Esophagus squamous epithelium (tissue), 4 donors: ENCODE measurements at regions not wholly inside any gene's neighbourhood (a gene's known extent, or its start where the extent isn't known, plus 50 kb on each side); places are given as distances from the start of the nearest gene placed in this dataset.

Experiments used
- POLR2A ChIP-seq, 4 donors: fragments of 450-650 bp; IDR thresholded peaks; one replicate each; pipeline ENCODE4 v1.6.1; 2017; ENCODE audit warnings: antibody characterized with exemption in 4 of 4, mild to moderate bottlenecking in 4 of 4, moderate library complexity in 3 of 4
- TF ChIP-seq, protein P1 (sequence below), 6 experiments: fragments of 450-650 bp in 4 of 6; fragments of 200-600 bp in 2 of 6; sonication (generic) in 2 of 6; IDR thresholded peaks; one replicate each; pipeline ENCODE4 v1.5.1; 2016 to 2019; ENCODE audit warnings: antibody characterized with exemption in 6 of 6, mild to moderate bottlenecking in 4 of 6, moderate library complexity in 4 of 6

DNA sequence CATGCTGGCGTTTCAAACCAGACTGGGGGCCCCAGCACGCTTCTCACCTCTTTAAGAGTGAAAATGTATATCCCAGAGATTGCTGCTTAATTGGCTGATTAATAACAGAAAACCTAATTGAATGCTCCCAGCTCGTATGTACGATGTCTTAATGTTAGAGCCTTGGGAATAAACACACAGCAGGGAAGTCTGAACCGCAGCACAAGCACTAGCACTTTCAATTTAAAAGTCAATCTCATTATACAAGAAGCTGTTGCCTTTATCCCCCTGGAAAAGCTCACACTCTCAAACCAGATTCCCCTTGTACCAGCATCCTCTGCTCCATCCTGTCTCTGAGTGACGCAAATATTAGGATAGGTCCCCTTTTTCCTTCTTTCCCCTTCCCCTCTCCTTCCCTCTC is 449.1 kb downstream of the MN1 start:
- TF ChIP-seq POLR2A (IDR thresholded peaks at IDR 0.05) = no peak
- TF ChIP-seq, protein P1, sequence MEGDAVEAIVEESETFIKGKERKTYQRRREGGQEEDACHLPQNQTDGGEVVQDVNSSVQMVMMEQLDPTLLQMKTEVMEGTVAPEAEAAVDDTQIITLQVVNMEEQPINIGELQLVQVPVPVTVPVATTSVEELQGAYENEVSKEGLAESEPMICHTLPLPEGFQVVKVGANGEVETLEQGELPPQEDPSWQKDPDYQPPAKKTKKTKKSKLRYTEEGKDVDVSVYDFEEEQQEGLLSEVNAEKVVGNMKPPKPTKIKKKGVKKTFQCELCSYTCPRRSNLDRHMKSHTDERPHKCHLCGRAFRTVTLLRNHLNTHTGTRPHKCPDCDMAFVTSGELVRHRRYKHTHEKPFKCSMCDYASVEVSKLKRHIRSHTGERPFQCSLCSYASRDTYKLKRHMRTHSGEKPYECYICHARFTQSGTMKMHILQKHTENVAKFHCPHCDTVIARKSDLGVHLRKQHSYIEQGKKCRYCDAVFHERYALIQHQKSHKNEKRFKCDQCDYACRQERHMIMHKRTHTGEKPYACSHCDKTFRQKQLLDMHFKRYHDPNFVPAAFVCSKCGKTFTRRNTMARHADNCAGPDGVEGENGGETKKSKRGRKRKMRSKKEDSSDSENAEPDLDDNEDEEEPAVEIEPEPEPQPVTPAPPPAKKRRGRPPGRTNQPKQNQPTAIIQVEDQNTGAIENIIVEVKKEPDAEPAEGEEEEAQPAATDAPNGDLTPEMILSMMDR (IDR thresholded peaks at IDR 0.05) = no peak
